Adrenal gland (tissue), 5 donors: ENCODE measurements at regions not wholly inside any gene's neighbourhood (a gene's known extent, or its start where the extent isn't known, plus 50 kb on each side); places are given as distances from the start of the nearest gene placed in this dataset.
"Not testable (repeated sequence)": the region's sequence is repeated elsewhere in the genome, so short reads cannot be mapped to it uniquely, and the experiment has no call there.

Experiments
- CTCF ChIP-seq, 6 experiments: fragments of 450-650 bp in 4 of 6; fragments of 200-600 bp in 2 of 6; sonication (generic) in 1 of 6; IDR thresholded peaks; 1 replicate in 5 of 6; 2 replicates in 1 of 6; pipeline versions ENCODE4 v1.5.1 to v1.8.0; 2016 to 2021; ENCODE audit warnings: antibody characterized with exemption in 6 of 6, mild to moderate bottlenecking in 2 of 6, moderate library complexity in 1 of 6
- POLR2A ChIP-seq, 2 donors: fragments of 450-650 bp; IDR thresholded peaks; one replicate each; pipeline ENCODE4 v1.6.1; 2017; ENCODE audit warnings: antibody characterized with exemption in 2 of 2, mild to moderate bottlenecking in 2 of 2, moderate library complexity in 1 of 2
- donor health status: DM: no; HTN: no; CAD: no.

DNA sequence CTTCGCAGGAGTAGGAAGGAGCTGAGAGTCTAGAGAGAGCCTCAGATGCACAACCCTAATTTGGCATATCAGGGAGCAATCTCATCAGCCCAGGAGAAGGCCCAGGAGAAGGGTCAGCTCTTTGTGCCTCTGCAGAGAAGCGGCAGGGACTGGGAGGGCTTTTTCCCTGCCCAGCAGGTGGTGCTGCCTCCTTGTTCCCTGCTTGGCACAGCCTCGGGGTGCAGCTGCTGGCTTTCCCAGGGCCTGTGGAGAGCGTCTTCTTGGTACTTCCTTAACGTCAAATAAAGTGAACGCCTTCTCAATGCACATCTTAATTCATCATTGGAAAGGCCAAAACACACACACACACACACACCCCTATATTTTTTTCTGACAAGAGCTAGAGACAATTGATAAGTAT is 162.9 kb upstream of the POTEB2 start:
- not testable (repeated sequence) for TF ChIP-seq CTCF, POLR2A (IDR thresholded peaks at IDR 0.05)
